NCI-H524 (cell line): ENCODE measurements at regions not wholly inside any gene's neighbourhood (a gene's known extent, or its start where the extent isn't known, plus 50 kb on each side); places are given as distances from the start of the nearest gene placed in this dataset.
A peak's percentile ranks its signal among the peaks of the same experiment; 100 is the strongest.

Source experiments
- DNase-seq, 2 experiments: peaks; one replicate each; lab custom pipeline; 2025; lab: John Stamatoyannopoulos, UW

GRCh38 chr13:29713839-29714238, 118.4 kb upstream of the SLC7A1 start:
- no peak for DNase-seq

- no peak for DNase-seq
Measured at GRCh38 chr13:29711776-29712175, 116.3 kb upstream of the SLC7A1 start.

DNA sequence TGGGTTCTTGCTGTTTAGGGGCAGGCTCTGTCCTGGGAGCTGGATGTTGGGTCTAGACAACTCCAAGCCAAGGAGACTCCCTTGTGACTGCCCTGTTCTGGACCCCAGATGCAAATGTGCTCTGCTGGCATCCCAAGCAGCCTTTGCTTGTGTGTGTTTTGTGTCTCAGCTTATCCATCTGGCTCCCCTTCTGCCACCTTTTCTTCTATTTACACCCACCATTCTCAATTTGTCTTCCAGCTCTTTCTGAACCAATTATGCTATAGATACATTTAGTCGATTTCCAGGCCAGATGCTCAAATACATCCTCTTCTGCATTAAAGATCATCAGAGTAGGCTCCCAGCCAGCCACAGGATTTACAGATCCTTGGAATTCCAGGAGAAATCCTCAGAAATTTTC, 115.0 kb upstream of the SLC7A1 start:
- DNase-seq: peak; percentile 19 to 87

GRCh38 chr13:29709407-29710069, 114.0 kb upstream of the SLC7A1 start:
- no peak for DNase-seq

- peak; percentile 25 to 58 for DNase-seq
Measured at GRCh38 chr13:29707876-29708543, 112.5 kb upstream of the SLC7A1 start.

DNA sequence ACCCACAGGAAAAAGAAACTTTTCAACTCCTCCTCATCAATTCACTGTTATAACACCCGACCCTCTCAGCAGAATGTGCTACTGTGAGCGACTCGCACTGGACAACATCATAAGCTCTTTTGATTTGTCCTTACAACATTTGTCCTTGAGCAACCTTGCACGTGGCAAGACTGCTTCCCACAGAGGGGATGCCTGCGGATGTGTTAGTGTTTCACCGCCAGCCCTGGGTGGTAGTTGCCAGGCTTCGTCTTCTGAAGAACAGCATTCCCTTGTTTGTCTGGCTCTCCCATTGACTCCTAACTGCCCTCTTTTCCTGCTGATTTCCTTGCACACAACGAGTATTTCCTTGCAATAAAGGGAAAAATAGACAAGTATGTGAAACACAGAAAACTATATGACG, 111.4 kb upstream of the SLC7A1 start:
- DNase-seq: no peak

DNA sequence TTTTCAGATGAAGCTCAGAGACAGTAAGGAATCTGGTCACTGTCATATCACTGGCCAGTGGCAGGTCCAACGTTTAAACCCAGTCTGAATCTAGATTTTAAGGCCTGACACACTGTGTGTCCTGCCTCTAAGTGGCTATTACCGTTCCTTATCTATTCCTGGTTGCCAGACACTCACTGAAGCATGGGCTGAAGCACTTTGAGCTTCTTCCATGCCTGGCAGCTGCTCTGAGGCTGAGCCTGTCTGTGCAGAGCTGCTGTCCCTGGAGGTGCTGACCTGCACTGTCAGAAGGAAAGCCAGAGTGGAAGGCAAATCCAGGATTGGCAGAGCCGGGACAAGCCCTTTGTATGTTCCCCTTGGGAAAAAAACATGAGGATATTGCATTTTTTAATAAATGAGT, 109.2 kb upstream of the SLC7A1 start:
- DNase-seq: no peak

GRCh38 chr13:29703421-29703820, 107.9 kb upstream of the SLC7A1 start:
- DNase-seq: no peak

DNA sequence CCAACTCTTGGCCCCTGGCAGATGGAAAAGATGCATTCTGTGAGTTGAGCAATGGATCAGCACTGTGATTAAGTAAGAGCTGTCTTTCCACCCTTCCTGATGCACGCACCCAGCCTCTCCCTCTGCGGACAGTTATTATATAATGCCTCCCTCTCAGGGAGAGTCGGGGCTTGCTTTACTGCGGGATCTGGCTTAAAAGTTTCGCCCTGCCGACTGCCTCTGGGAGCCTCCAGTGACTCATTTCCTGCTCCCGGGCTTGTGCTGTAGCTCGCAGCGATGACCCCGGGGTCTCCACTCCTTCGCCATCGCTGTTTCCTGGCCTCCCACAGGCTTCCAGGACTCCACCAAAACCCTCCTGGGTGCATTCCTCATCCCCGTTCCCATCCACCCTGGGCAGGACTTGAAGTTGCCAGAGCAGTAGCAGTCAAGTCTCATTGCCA, 107.4 kb upstream of the SLC7A1 start:
- DNase-seq: no peak

DNA sequence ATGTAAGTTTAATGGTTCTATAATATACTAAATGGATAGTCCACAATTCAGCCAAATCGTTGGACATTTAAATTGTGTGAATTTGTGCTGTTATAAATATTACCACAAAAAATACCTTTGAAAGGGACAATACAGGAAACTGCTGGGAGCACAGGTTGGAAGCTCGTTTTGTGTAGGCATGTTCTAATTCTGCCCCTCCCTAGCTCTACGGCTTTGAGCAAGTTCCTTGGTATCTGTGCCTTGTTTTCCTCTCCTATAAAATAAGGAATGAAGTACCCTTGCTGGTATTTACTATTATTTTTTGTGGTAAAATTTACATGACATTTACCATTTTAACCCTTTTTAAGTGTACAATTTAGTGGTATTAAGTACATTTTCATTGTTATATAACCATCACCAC, 102.6 kb upstream of the SLC7A1 start:
- no peak for DNase-seq

- DNase-seq: no peak
Measured at GRCh38 chr13:29696606-29697005, 101.1 kb upstream of the SLC7A1 start.

GRCh38 chr13:29693275-29693945, 97.9 kb upstream of the SLC7A1 start:
- no peak for DNase-seq

DNA sequence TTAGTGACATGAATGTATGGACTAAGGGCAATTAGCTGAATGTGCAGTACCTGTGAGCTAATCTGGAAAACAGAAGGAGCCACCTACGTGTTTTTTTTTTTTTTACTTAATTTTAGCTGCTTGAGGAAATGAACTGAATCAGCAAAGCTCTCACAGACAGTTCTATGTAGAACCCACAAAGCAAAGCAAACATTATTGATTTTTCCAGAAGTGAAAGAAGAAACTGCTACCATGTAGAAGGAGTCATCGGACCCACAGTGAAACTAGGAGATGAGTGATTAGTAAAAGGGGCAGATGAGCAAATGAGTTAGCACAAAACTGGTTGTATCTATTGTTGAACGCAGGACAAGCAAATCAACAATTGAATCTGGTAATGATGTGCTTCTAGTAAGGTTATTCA, 94.1 kb upstream of the SLC7A1 start:
- DNase-seq: no peak

DNA sequence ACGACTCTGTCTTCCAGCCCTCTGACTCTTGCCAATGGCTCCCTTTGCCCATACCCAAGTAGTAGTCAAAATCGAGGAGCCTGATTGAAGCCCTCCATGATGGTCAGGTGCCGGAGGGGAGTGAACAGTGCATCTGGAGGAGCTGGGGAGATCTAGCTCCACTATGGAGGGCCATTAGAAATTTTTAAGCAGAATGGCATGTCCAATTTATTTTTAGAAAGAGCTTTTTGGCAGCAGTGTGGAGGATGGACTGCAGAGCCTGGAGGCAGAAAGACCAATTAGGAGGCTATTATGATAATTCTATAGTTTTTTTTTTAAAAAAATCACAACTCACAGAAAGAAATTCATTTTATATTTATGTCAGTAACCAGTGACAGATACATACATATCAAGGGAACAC, 92.7 kb upstream of the SLC7A1 start:
- DNase-seq: no peak

DNA sequence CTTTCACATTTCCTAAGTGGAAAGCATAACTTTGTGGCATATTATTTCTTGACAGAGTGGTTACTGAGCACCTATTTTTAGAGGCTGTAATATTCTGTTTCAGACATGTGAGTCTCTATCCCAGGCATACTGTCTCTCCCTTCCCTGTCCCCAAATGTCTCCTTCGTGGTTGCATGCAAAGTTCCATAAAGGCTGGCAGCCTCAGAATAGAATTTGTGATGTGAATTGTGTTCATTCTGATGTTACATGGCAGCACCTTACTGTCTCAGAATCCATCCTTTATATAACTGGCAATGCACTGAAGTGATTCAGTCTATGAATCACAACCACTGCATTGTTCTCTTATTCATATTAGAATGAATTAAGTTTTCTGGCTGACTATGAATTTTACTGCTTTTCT, 89.0 kb upstream of the SLC7A1 start:
- no peak for DNase-seq

DNA sequence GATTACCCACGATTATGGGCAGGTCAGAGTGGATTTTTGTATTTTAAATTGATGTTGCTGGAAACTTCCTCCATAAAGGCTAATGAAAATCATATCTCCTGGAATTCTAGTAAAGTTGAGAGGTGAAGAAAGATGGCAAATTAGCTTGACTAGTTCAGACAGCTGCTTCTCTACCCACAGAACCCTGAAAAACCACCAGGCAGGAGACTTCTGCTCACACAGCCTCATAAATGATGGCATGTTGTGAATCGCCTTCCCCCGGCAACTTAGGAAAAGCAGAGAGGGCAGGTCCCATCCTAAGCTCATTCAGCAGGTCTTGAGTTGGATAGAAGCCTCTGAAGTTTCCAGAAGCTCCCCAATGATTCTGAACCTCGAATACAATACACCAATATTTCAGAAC, 87.6 kb upstream of the SLC7A1 start:
- no peak for DNase-seq

DNA sequence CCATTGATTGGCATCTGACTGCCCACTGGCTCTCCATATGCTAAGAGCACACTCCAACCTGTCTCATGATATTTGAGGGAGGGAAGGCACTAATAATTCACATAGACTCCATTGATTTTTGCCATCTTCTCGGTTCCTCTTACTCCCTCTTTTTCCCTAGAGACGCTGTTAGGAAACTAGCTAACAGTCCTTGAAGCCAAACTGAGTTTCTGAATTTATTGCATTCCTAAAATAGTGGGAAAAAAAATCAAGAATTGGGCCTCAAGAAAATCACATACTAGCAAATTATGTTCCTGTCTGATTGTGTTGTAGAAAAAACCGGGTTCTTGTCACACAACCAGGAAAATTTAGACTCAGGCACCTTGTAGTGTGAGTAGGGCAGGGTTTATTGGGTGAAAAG, 86.4 kb upstream of the SLC7A1 start:
- no peak for DNase-seq

- no peak for DNase-seq
Measured at GRCh38 chr13:29679396-29680053, 84.0 kb upstream of the SLC7A1 start.

GRCh38 chr13:29677627-29678026, 82.1 kb upstream of the SLC7A1 start:
- no peak for DNase-seq

DNA sequence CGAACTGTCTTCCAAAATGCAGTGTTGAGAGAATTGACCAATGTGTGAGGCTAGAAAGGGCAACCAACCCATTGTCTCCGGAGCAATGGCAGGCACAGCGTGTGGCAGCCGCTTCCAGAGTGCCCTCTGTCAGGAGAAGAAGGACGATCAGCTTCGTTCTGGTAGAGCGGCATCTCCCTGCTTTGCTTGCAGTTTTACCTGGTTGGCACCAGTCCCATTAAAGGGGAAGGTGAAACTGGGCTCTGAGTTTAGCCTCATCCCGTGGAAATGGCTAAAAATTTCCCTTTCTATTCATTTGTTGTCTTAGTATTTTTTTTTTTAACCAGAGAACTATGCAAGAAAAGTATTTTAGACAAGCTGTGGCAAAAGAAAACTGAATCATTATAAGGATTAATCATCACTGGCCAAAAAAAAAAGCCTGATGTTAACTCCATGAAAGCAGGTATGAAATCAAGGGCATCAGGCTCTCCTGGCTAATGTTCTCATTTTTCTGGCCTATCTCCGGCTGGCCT, 81.5 kb upstream of the SLC7A1 start:
- no peak for DNase-seq

- DNase-seq: no peak
Measured at GRCh38 chr13:29676535-29676934, 81.0 kb upstream of the SLC7A1 start.

DNA sequence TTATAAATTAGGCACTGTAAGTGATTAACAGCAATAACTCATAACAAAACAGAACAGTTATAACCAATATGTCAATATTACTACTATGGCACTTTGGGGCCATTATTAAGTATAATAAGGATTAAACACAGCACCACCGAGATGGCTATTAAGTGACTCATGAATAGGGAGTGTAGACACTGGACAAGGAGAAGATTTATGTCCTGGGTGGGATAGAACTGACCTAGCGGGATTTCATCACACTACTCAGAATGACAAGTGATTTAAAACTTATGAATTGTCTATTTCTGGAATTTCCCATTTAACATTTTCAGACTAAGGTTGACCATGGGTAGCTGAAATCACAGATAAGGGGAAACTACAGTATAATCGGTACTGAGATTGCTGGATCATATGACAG, 79.0 kb upstream of the SLC7A1 start:
- DNase-seq: no peak

- DNase-seq: no peak
Measured at GRCh38 chr13:29664591-29664990, 69.1 kb upstream of the SLC7A1 start.
